WTC11 (cell line): ENCODE measurements at regions not wholly inside any gene's neighbourhood (a gene's known extent, or its start where the extent isn't known, plus 50 kb on each side); places are given as distances from the start of the nearest gene placed in this dataset.

Source experiments
- KAT7 ChIP-seq: sonication (generic); formaldehyde crosslinking; IDR thresholded peaks from 2 replicates; pipeline ENCODE4 v1.8.1; 2023; ENCODE audit warnings: missing genetic modification reagents, mild to moderate bottlenecking, borderline replicate concordance
- RELA ChIP-seq: sonication (generic); formaldehyde crosslinking; IDR thresholded peaks from 2 replicates; pipeline ENCODE4 v1.8.1; 2022; ENCODE audit warnings: missing genetic modification reagents, mild to moderate bottlenecking, borderline replicate concordance
- ZNF121 ChIP-seq: sonication (generic); formaldehyde crosslinking; IDR thresholded peaks from 2 replicates; pipeline ENCODE4 v1.8.0; 2023; ENCODE audit warnings: missing genetic modification reagents
- ZNF138 ChIP-seq: sonication (generic); formaldehyde crosslinking; conservative IDR thresholded peaks from 2 replicates; pipeline ENCODE4 v1.8.1; 2022; ENCODE audit warnings: mild to moderate bottlenecking, moderate library complexity, missing genetic modification reagents
- ZNF263 ChIP-seq: sonication (generic); formaldehyde crosslinking; IDR thresholded peaks from 2 replicates; pipeline ENCODE4 v1.8.1; 2022; ENCODE audit warnings: low read depth, mild to moderate bottlenecking, moderate library complexity, missing genetic modification reagents
- TF ChIP-seq, protein P1 (sequence below): fragments of 200-600 bp; IDR thresholded peaks from 2 replicates; pipeline ENCODE4 v1.8.0; 2022; ENCODE audit warnings: antibody characterized with exemption
- TF ChIP-seq, protein P2 (sequence below): sonication (generic); formaldehyde crosslinking; IDR thresholded peaks from 2 replicates; pipeline ENCODE4 v1.8.1; 2022; ENCODE audit warnings: low read depth, missing genetic modification reagents, borderline replicate concordance
- TF ChIP-seq, protein P3 (sequence below): sonication (generic); formaldehyde crosslinking; IDR thresholded peaks from 2 replicates; pipeline ENCODE4 v1.8.1; 2022; ENCODE audit warnings: missing genetic modification reagents, borderline replicate concordance
- TF ChIP-seq, protein P4 (sequence below): sonication (generic); formaldehyde crosslinking; IDR thresholded peaks from 2 replicates; pipeline ENCODE4 v1.8.0; 2023; ENCODE audit warnings: missing genetic modification reagents, mild to moderate bottlenecking, borderline replicate concordance
- TF ChIP-seq, protein P5 (sequence below): sonication (generic); formaldehyde crosslinking; IDR thresholded peaks from 2 replicates; pipeline ENCODE4 v1.8.1; 2022; ENCODE audit warnings: mild to moderate bottlenecking, missing genetic modification reagents, moderate library complexity, borderline replicate concordance
- TF ChIP-seq, protein P6 (sequence below): sonication (generic); formaldehyde crosslinking; IDR thresholded peaks from 2 replicates; pipeline ENCODE4 v1.8.0; 2022; ENCODE audit warnings: mild to moderate bottlenecking, missing genetic modification reagents
- TF ChIP-seq, protein P7 (sequence below): sonication (generic); formaldehyde crosslinking; IDR thresholded peaks from 2 replicates; pipeline ENCODE4 v1.8.1; 2023; ENCODE audit warnings: mild to moderate bottlenecking, missing genetic modification reagents, borderline replicate concordance

DNA sequence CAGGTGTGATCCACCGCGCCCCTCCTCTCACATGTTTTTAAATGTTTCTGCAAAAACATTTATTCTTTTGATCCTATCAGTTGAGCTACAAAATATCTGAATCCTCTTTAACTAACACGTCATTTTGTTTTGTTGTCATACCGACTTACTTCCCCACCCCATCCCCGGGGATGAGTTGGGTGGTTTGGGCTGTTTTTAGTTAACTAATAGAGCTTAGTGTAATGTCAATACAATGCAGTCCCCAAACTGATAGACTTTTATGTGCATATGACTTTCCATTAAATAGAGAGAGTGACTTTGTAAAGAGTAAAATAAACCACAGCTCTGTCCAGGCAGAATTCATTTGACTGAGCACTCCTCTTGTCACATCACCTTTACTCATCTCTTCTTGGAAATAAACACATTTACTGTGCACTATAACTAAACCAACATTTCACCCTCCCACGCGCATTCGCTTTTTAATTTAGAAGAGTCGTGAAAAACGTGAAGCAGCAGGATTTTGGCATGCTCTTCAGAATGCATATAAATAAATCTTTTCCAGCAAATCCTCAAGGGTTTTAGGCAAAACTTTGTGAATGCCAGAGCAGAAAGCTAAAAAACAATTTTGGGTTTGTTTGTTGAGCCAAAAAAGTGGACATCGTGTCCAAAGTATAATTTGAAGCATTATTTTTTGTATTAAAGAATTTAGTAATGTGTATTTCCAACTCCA is 187.4 kb upstream of the MGMT start:
- TF ChIP-seq, protein P1, sequence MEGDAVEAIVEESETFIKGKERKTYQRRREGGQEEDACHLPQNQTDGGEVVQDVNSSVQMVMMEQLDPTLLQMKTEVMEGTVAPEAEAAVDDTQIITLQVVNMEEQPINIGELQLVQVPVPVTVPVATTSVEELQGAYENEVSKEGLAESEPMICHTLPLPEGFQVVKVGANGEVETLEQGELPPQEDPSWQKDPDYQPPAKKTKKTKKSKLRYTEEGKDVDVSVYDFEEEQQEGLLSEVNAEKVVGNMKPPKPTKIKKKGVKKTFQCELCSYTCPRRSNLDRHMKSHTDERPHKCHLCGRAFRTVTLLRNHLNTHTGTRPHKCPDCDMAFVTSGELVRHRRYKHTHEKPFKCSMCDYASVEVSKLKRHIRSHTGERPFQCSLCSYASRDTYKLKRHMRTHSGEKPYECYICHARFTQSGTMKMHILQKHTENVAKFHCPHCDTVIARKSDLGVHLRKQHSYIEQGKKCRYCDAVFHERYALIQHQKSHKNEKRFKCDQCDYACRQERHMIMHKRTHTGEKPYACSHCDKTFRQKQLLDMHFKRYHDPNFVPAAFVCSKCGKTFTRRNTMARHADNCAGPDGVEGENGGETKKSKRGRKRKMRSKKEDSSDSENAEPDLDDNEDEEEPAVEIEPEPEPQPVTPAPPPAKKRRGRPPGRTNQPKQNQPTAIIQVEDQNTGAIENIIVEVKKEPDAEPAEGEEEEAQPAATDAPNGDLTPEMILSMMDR = no peak
- no peak for TF ChIP-seq KAT7 (CRISPR knock-in tag)
- TF ChIP-seq, protein P2, sequence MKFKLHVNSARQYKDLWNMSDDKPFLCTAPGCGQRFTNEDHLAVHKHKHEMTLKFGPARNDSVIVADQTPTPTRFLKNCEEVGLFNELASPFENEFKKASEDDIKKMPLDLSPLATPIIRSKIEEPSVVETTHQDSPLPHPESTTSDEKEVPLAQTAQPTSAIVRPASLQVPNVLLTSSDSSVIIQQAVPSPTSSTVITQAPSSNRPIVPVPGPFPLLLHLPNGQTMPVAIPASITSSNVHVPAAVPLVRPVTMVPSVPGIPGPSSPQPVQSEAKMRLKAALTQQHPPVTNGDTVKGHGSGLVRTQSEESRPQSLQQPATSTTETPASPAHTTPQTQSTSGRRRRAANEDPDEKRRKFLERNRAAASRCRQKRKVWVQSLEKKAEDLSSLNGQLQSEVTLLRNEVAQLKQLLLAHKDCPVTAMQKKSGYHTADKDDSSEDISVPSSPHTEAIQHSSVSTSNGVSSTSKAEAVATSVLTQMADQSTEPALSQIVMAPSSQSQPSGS (CRISPR knock-in tag) = no peak
- TF ChIP-seq, protein P3, sequence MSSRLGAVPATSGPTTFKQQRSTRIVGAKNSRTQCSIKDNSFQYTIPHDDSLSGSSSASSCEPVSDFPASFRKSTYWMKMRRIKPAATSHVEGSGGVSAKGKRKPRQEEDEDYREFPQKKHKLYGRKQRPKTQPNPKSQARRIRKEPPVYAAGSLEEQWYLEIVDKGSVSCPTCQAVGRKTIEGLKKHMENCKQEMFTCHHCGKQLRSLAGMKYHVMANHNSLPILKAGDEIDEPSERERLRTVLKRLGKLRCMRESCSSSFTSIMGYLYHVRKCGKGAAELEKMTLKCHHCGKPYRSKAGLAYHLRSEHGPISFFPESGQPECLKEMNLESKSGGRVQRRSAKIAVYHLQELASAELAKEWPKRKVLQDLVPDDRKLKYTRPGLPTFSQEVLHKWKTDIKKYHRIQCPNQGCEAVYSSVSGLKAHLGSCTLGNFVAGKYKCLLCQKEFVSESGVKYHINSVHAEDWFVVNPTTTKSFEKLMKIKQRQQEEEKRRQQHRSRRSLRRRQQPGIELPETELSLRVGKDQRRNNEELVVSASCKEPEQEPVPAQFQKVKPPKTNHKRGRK (CRISPR knock-in tag) = no peak
- TF ChIP-seq, protein P4, sequence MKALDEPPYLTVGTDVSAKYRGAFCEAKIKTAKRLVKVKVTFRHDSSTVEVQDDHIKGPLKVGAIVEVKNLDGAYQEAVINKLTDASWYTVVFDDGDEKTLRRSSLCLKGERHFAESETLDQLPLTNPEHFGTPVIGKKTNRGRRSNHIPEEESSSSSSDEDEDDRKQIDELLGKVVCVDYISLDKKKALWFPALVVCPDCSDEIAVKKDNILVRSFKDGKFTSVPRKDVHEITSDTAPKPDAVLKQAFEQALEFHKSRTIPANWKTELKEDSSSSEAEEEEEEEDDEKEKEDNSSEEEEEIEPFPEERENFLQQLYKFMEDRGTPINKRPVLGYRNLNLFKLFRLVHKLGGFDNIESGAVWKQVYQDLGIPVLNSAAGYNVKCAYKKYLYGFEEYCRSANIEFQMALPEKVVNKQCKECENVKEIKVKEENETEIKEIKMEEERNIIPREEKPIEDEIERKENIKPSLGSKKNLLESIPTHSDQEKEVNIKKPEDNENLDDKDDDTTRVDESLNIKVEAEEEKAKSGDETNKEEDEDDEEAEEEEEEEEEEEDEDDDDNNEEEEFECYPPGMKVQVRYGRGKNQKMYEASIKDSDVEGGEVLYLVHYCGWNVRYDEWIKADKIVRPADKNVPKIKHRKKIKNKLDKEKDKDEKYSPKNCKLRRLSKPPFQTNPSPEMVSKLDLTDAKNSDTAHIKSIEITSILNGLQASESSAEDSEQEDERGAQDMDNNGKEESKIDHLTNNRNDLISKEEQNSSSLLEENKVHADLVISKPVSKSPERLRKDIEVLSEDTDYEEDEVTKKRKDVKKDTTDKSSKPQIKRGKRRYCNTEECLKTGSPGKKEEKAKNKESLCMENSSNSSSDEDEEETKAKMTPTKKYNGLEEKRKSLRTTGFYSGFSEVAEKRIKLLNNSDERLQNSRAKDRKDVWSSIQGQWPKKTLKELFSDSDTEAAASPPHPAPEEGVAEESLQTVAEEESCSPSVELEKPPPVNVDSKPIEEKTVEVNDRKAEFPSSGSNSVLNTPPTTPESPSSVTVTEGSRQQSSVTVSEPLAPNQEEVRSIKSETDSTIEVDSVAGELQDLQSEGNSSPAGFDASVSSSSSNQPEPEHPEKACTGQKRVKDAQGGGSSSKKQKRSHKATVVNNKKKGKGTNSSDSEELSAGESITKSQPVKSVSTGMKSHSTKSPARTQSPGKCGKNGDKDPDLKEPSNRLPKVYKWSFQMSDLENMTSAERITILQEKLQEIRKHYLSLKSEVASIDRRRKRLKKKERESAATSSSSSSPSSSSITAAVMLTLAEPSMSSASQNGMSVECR (CRISPR knock-in tag) = no peak
- TF ChIP-seq, protein P5, sequence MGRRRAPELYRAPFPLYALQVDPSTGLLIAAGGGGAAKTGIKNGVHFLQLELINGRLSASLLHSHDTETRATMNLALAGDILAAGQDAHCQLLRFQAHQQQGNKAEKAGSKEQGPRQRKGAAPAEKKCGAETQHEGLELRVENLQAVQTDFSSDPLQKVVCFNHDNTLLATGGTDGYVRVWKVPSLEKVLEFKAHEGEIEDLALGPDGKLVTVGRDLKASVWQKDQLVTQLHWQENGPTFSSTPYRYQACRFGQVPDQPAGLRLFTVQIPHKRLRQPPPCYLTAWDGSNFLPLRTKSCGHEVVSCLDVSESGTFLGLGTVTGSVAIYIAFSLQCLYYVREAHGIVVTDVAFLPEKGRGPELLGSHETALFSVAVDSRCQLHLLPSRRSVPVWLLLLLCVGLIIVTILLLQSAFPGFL (CRISPR knock-in tag) = no peak
- no peak for TF ChIP-seq ZNF138 (CRISPR knock-in tag)
- no peak for TF ChIP-seq ZNF121
- no peak for TF ChIP-seq ZNF263 (CRISPR knock-in tag)
- TF ChIP-seq, protein P6, sequence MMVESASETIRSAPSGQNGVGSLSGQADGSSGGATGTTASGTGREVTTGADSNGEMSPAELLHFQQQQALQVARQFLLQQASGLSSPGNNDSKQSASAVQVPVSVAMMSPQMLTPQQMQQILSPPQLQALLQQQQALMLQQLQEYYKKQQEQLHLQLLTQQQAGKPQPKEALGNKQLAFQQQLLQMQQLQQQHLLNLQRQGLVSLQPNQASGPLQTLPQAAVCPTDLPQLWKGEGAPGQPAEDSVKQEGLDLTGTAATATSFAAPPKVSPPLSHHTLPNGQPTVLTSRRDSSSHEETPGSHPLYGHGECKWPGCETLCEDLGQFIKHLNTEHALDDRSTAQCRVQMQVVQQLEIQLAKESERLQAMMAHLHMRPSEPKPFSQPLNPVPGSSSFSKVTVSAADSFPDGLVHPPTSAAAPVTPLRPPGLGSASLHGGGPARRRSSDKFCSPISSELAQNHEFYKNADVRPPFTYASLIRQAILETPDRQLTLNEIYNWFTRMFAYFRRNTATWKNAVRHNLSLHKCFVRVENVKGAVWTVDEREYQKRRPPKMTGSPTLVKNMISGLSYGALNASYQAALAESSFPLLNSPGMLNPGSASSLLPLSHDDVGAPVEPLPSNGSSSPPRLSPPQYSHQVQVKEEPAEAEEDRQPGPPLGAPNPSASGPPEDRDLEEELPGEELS = no peak
- TF ChIP-seq, protein P7, sequence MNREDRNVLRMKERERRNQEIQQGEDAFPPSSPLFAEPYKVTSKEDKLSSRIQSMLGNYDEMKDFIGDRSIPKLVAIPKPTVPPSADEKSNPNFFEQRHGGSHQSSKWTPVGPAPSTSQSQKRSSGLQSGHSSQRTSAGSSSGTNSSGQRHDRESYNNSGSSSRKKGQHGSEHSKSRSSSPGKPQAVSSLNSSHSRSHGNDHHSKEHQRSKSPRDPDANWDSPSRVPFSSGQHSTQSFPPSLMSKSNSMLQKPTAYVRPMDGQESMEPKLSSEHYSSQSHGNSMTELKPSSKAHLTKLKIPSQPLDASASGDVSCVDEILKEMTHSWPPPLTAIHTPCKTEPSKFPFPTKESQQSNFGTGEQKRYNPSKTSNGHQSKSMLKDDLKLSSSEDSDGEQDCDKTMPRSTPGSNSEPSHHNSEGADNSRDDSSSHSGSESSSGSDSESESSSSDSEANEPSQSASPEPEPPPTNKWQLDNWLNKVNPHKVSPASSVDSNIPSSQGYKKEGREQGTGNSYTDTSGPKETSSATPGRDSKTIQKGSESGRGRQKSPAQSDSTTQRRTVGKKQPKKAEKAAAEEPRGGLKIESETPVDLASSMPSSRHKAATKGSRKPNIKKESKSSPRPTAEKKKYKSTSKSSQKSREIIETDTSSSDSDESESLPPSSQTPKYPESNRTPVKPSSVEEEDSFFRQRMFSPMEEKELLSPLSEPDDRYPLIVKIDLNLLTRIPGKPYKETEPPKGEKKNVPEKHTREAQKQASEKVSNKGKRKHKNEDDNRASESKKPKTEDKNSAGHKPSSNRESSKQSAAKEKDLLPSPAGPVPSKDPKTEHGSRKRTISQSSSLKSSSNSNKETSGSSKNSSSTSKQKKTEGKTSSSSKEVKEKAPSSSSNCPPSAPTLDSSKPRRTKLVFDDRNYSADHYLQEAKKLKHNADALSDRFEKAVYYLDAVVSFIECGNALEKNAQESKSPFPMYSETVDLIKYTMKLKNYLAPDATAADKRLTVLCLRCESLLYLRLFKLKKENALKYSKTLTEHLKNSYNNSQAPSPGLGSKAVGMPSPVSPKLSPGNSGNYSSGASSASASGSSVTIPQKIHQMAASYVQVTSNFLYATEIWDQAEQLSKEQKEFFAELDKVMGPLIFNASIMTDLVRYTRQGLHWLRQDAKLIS = no peak
- TF ChIP-seq RELA = no peak
